Large intestine (tissue), 3 donors: ENCODE measurements at regions not wholly inside any gene's neighbourhood (a gene's known extent, or its start where the extent isn't known, plus 50 kb on each side); places are given as distances from the start of the nearest gene placed in this dataset.

Source experiments
- DNase-seq, 2 donors: peaks; one replicate each; pipeline versions ENCODE4 v3.0.0 to v3.0.0-alpha.2; 2013
- H3K27ac ChIP-seq: one replicate; pipeline ENCODE4 v1.5.1; 2013; ENCODE audit warnings: low read length
- H3K27me3 ChIP-seq: 2 replicates; pipeline ENCODE4 v1.6.1; 2013; ENCODE audit warnings: low read length; ENCODE audit not compliant: control insufficient read depth, insufficient read depth
- H3K36me3 ChIP-seq: 2 replicates; pipeline ENCODE4 v1.6.1; 2013; ENCODE audit warnings: low read length; ENCODE audit not compliant: control insufficient read depth, insufficient read depth
- H3K4me1 ChIP-seq: one replicate; pipeline ENCODE4 v1.6.1; 2013; ENCODE audit warnings: low read length; ENCODE audit not compliant: control insufficient read depth, insufficient read depth
- H3K4me3 ChIP-seq: one replicate; pipeline ENCODE4 v1.5.1; 2013; ENCODE audit warnings: low read length
- H3K9me3 ChIP-seq: one replicate; pipeline ENCODE4 v1.6.1; 2013; ENCODE audit warnings: mild to moderate bottlenecking, low read depth, low read length, moderate library complexity; ENCODE audit not compliant: control insufficient read depth
- WGBS: methylation state at CpG from one replicate; pipeline ENCODE4 v1.1.5; 2013; ENCODE audit warnings: low lambda C conversion rate; ENCODE audit not compliant: insufficient coverage; 5-methylcytosine and 5-hydroxymethylcytosine counted together

DNA sequence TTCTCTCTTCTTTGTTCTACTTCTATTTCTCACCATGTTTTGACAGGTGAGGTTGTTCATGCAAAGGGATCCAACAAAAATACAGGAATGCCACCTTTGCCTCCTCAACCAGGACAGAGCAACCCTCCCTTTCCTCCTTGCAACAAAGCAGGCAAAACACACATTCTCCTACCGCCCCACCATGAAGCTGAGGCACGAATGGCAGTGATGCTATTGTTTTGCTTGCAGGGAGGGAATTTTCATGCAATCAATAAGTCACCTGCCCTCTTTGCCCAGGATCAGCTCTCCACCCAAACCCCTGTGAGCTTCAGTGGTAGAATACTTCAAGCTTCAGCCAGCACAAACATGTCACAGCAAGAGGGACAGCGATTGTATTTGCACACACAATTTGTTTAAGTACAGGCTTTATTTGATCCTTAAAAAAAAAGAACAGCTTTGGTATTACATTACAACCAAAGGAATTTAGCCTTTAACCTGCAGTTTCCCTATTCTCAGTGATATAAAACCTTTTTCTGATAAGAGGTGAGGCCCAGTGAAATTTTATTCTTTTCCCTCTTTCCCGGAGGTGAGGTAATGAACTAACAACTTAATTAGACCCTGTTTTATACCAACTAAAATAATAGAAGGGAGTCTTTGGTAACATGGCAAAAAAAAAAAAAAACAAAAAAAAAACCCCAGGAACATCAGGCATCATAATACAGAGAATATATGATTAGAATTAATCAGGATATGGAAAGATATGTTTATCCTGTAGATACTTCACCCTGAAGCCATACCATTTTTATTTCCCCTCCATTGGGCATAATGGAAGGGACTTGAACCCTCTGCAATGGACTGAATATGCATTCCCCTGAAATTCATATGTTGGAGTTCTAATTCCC lies 87.0 kb upstream of the EEA1 start:
- DNase-seq = peak in 1 of 2 donors; percentile 73
- H3K4me1 ChIP-seq = peaks cover 57% of the 10 kb centered on the region
- WGBS = no CpG with 5 or more reads among the region's 4 CpGs

DNA sequence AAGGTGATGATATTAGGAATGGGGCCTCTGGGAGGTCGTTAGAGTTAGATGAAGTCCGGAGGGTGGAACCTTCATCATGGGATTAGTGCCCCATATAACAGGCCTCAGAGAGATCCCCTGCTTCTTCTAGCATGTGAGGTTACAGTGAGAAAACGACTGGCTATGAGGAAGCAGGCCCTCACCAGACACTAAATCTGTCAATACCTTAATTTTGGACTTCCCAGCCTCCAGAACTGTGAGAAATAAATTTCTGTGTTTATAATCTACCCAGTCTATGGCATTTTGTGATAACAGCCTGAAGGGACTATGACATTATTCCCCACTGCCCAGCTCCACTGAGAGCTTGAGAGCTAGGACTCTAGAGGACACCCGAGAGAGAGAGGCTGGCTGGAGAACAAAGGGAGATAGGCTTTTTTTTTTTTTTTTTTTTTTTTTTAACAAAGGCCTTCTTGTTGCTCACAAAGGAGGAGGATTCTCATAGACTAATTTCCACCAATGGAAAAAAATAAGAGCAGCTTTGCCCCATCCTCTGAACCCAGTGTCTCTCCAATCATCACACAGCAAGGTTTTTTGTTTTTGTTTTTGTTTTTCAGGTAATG lies 87.8 kb upstream of the EEA1 start:
- WGBS = no CpG with 5 or more reads among the region's 4 CpGs

More for the DNA sequence above, 87.0 kb upstream of the EEA1 start:
- H3K27ac ChIP-seq = peak overlapping the region; percentile 66
- H3K27me3 ChIP-seq = no peaks in the 10 kb centered on the region
- no peaks in the 10 kb centered on the region for H3K36me3 ChIP-seq
- H3K9me3 ChIP-seq = no peaks in the 10 kb centered on the region
- no peak overlapping the region for H3K4me3 ChIP-seq

DNA sequence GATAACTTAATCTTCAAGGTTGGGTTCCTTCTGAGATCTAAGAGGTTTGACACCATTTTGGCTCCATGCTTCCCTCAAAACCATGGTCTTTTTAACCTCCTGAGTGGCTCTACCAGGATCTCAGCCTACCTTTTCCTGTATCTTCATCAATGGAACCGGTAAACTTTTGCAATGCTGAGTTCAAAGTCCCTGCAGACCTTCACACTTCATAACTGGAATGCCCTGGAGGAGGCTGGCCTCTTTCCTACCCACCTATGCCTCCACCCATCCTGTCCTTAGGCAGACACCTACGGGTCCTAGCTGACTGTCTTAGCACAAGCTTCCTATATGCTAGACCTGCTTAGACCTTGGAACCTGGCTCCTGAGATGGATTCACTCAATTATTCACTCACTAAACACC lies 89.5 kb upstream of the EEA1 start:
- peak overlapping the region; percentile 83 for H3K27ac ChIP-seq

More for the DNA sequence above, 87.8 kb upstream of the EEA1 start:
- Histone ChIP-seq H3K27me3 (no peaks in the 10 kb centered on the region), H3K4me3 (no peak overlapping the region), H3K27ac (peak overlapping the region; percentile 66), H3K36me3 (no peaks in the 10 kb centered on the region), H3K9me3 (no peaks in the 10 kb centered on the region), H3K4me1 (peaks cover 57% of the 10 kb centered on the region)
- no peak for DNase-seq

DNA sequence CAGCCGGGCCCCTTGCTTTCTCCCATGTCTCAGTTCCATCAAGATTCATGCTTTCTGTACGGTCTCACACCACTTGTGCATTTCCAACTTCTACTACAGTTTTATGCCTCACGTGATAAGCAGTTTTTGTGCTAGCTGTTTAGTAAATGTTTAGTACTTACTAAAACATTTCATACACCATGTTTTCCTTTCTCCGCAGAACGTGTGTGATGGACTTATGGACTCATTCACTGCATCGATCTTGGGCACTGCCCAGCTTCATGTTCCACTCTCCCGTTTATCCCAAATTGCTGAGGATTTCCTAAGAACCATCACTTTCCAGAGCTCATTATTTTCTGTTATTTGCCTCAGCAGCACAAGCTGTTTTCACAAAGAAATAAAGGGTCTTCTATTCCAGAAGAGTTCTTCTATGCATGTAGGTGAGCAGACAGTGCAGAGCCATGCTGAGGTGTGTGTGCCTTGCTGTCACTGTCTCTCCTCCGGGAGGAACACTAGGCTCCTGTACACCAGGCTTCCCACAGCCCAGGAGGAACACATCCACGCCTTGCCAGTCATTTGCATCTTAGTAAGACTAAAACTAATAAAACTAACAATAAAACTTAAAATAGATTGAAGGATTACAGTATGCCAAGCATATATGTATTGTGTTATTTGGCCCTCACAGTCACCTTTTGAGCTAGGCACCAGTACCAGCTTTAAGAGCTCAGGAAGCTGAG lies 90.3 kb upstream of the EEA1 start:
- H3K9me3 ChIP-seq = no peaks in the 10 kb centered on the region
- H3K27me3 ChIP-seq = no peaks in the 10 kb centered on the region
- DNase-seq = peak in 1 of 2 donors; percentile 58
- H3K4me1 ChIP-seq = peaks cover 59% of the 10 kb centered on the region
- no CpG with 5 or more reads among the region's 9 CpGs for WGBS
- no peak overlapping the region for H3K4me3 ChIP-seq
- no peaks in the 10 kb centered on the region for H3K36me3 ChIP-seq
- peak overlapping the region; percentile 83 for H3K27ac ChIP-seq

More for the DNA sequence above, 89.5 kb upstream of the EEA1 start:
- Histone ChIP-seq H3K27me3 (no peaks in the 10 kb centered on the region), H3K4me1 (peaks cover 62% of the 10 kb centered on the region), H3K9me3 (no peaks in the 10 kb centered on the region), H3K36me3 (no peaks in the 10 kb centered on the region), H3K4me3 (no peak overlapping the region)
- no CpG with 5 or more reads among the region's 2 CpGs for WGBS
- DNase-seq = peak; percentile 60 to 79

DNA sequence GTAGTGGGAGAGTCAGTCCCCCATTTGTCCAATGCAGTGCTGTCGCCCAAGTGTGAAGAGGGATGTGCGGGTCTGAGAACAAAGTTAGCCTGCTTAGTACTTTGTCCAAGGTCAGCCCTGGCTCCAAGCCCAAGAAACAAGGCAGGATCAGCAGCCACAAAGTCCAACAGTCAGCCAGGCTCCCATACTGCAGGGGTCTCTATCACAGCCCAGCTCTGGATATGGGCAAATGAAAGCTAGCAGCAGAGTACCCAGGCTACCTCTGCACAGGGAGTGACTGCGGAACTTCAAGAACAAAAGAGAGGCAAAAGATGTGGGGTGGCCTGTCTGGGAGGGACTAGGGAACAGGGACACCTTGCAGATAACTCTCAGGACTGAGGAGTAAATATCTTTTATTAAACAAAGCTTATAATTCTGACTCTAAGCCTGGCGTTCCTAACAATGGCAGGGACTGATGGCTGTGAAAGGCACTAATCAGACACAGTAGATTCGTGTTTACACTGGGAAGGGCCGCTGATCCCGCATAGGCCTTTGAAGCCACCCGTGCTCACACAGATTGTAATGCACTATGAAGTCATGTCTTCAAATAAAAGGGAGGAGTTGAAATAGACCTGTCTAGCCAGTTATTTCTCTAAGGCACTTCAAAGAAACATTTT lies 91.0 kb upstream of the EEA1 start:
- no CpG with 5 or more reads among the region's 8 CpGs for WGBS
- Histone ChIP-seq H3K4me3 (no peak overlapping the region), H3K27me3 (no peaks in the 10 kb centered on the region), H3K9me3 (no peaks in the 10 kb centered on the region), H3K27ac (peak overlapping the region; percentile 83), H3K36me3 (no peaks in the 10 kb centered on the region), H3K4me1 (peaks cover 58% of the 10 kb centered on the region)
- DNase-seq = peak; percentile 89 to 94

- Histone ChIP-seq H3K4me3 (no peak overlapping the region), H3K27ac (peak overlapping the region; percentile 83), H3K36me3 (no peaks in the 10 kb centered on the region), H3K9me3 (no peaks in the 10 kb centered on the region), H3K4me1 (peaks cover 54% of the 10 kb centered on the region), H3K27me3 (no peaks in the 10 kb centered on the region)
- DNase-seq = peak in 1 of 2 donors; percentile 25
- 21% methylated on average over 6 of the region's 9 CpGs for whole genome bisulfite sequencing
Measured at GRCh38 chr12:93020631-93021597, 91.8 kb upstream of the EEA1 start.

GRCh38 chr12:93022603-93023340 lies 93.7 kb upstream of the EEA1 start:
- no peak for DNase-seq
- H3K9me3 ChIP-seq = no peaks in the 10 kb centered on the region
- no CpG with 5 or more reads among the region's 6 CpGs for WGBS
- H3K27ac ChIP-seq = no peak overlapping the region
- no peak overlapping the region for H3K4me3 ChIP-seq
- H3K36me3 ChIP-seq = no peaks in the 10 kb centered on the region
- peaks cover 40% of the 10 kb centered on the region for H3K4me1 ChIP-seq
- H3K27me3 ChIP-seq = no peaks in the 10 kb centered on the region

- no peaks in the 10 kb centered on the region for H3K9me3 ChIP-seq
- no peak overlapping the region for H3K4me3 ChIP-seq
- no peaks in the 10 kb centered on the region for H3K27me3 ChIP-seq
- peak; percentile 46 to 76 for DNase-seq
- no peak overlapping the region for H3K27ac ChIP-seq
- H3K36me3 ChIP-seq = no peaks in the 10 kb centered on the region
- WGBS = 100% methylated on average over 1 of the region's 6 CpGs
- peaks cover 15% of the 10 kb centered on the region for H3K4me1 ChIP-seq
Measured at GRCh38 chr12:93025145-93026103, 96.3 kb upstream of the EEA1 start.
